K562 (cell line): ENCODE measurements at regions not wholly inside any gene's neighbourhood (a gene's known extent, or its start where the extent isn't known, plus 50 kb on each side); places are given as distances from the start of the nearest gene placed in this dataset.

ENCODE experiments used
- CHD1 ChIP-seq: fragments of 200-600 bp; sonication (generic); IDR thresholded peaks from one replicate; pipeline ENCODE4 v1.6.1; 2012; ENCODE audit warnings: mild to moderate bottlenecking, moderate library complexity, low read length, inconsistent platforms
- DPF2 ChIP-seq: fragments of 450-650 bp; IDR thresholded peaks from 2 replicates; pipeline ENCODE4 v1.6.1; 2016
- HDGF ChIP-seq: fragments of 450-650 bp; IDR thresholded peaks from 2 replicates; pipeline ENCODE4 v1.6.1; 2016
- PATZ1 ChIP-seq: fragments of 250-450 bp; sonication (Bioruptor Pico); IDR thresholded peaks from 2 replicates; pipeline ENCODE4 v1.5.0; 2020; ENCODE audit warnings: mild to moderate bottlenecking, borderline replicate concordance
- TAL1 ChIP-seq: fragments of 450-650 bp; IDR thresholded peaks from 2 replicates; pipeline ENCODE4 v1.6.1; 2016; ENCODE audit warnings: mild to moderate bottlenecking
- U2AF2 ChIP-seq: fragments of 200-400 bp; formaldehyde crosslinking; optimal IDR thresholded peaks from 2 replicates; pipeline ENCODE3; 2017; ENCODE audit warnings: low read depth, mild to moderate bottlenecking, low read length
- ZNF146 ChIP-seq: IDR thresholded peaks from one replicate; pipeline ENCODE4 v1.6.1; 2018; ENCODE audit warnings: missing compliant biosample characterization; ENCODE audit not compliant: unreplicated experiment
- ZNF232 ChIP-seq: sonication (generic); formaldehyde crosslinking; IDR thresholded peaks from 2 replicates; pipeline ENCODE4 v1.8.0; 2022; ENCODE audit warnings: mild to moderate bottlenecking, missing genetic modification reagents
- ZNF717 ChIP-seq: fragments of 250-450 bp; sonication (Bioruptor Pico); IDR thresholded peaks from 2 replicates; pipeline ENCODE4 v1.5.0; 2021
- TF ChIP-seq, protein P1 (sequence below): fragments of 250-450 bp; sonication (Bioruptor Pico); IDR thresholded peaks from 2 replicates; pipeline ENCODE4 v1.8.0; 2021; ENCODE audit warnings: moderate library complexity, mild to moderate bottlenecking, inconsistent platforms
- TF ChIP-seq, protein P2 (sequence below): conservative IDR thresholded peaks from 2 replicates; pipeline ENCODE4 v1.6.1; 2011; ENCODE audit warnings: low read depth, mild to moderate bottlenecking, low read length; ENCODE audit not compliant: control insufficient read depth
- TF ChIP-seq, protein P3 (sequence below): fragments of 200-600 bp; sonication (generic); IDR thresholded peaks from one replicate; pipeline ENCODE4 v1.6.1; 2012; ENCODE audit warnings: mild to moderate bottlenecking, low read depth, low read length, inconsistent platforms

DNA sequence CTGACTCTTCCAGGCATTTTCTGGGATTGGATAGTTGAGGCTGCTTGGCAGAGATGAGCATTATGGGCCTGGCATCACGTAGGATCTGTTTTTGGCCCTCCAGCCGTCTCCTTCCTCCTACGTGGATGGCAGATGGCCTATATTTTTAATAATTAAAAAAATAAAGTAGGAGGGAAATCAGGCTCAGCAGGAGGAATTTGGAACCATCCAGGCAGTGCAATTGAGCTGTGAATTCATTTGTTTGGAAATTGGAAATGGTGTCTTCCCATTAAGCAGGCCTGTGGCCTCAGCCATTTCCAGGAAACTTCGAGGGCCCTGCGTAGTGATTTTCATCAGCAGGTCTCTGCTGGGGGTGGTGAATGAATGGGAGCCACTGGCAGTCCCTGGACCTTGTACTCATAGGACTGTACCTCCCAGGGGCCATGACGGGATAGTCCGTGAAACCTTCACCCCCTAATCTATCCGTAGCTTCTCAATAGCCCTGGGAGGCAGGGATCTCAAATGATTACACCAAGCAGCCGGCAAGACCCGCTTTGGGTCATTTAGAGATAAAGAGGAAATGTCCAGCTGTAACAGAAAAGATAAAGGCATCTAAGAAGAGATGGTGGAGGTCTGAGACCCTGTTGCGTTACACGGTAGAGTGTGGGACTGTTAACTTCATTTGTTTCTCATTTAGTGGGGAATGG is 73.1 kb upstream of the TNP1 start (continued):
- TF ChIP-seq, protein P1, sequence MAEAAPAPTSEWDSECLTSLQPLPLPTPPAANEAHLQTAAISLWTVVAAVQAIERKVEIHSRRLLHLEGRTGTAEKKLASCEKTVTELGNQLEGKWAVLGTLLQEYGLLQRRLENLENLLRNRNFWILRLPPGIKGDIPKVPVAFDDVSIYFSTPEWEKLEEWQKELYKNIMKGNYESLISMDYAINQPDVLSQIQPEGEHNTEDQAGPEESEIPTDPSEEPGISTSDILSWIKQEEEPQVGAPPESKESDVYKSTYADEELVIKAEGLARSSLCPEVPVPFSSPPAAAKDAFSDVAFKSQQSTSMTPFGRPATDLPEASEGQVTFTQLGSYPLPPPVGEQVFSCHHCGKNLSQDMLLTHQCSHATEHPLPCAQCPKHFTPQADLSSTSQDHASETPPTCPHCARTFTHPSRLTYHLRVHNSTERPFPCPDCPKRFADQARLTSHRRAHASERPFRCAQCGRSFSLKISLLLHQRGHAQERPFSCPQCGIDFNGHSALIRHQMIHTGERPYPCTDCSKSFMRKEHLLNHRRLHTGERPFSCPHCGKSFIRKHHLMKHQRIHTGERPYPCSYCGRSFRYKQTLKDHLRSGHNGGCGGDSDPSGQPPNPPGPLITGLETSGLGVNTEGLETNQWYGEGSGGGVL (CRISPR knock-in tag), result no peak
- TF ChIP-seq DPF2, result peak; percentile 55
- no peak for TF ChIP-seq U2AF2
- no peak for TF ChIP-seq HDGF
- no peak for TF ChIP-seq ZNF146
- no peak for TF ChIP-seq CHD1
- TF ChIP-seq, protein P2, sequence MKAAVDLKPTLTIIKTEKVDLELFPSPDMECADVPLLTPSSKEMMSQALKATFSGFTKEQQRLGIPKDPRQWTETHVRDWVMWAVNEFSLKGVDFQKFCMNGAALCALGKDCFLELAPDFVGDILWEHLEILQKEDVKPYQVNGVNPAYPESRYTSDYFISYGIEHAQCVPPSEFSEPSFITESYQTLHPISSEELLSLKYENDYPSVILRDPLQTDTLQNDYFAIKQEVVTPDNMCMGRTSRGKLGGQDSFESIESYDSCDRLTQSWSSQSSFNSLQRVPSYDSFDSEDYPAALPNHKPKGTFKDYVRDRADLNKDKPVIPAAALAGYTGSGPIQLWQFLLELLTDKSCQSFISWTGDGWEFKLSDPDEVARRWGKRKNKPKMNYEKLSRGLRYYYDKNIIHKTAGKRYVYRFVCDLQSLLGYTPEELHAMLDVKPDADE, result no peak
- TF ChIP-seq PATZ1 (CRISPR knock-in tag), result no peak
- TF ChIP-seq, protein P3, sequence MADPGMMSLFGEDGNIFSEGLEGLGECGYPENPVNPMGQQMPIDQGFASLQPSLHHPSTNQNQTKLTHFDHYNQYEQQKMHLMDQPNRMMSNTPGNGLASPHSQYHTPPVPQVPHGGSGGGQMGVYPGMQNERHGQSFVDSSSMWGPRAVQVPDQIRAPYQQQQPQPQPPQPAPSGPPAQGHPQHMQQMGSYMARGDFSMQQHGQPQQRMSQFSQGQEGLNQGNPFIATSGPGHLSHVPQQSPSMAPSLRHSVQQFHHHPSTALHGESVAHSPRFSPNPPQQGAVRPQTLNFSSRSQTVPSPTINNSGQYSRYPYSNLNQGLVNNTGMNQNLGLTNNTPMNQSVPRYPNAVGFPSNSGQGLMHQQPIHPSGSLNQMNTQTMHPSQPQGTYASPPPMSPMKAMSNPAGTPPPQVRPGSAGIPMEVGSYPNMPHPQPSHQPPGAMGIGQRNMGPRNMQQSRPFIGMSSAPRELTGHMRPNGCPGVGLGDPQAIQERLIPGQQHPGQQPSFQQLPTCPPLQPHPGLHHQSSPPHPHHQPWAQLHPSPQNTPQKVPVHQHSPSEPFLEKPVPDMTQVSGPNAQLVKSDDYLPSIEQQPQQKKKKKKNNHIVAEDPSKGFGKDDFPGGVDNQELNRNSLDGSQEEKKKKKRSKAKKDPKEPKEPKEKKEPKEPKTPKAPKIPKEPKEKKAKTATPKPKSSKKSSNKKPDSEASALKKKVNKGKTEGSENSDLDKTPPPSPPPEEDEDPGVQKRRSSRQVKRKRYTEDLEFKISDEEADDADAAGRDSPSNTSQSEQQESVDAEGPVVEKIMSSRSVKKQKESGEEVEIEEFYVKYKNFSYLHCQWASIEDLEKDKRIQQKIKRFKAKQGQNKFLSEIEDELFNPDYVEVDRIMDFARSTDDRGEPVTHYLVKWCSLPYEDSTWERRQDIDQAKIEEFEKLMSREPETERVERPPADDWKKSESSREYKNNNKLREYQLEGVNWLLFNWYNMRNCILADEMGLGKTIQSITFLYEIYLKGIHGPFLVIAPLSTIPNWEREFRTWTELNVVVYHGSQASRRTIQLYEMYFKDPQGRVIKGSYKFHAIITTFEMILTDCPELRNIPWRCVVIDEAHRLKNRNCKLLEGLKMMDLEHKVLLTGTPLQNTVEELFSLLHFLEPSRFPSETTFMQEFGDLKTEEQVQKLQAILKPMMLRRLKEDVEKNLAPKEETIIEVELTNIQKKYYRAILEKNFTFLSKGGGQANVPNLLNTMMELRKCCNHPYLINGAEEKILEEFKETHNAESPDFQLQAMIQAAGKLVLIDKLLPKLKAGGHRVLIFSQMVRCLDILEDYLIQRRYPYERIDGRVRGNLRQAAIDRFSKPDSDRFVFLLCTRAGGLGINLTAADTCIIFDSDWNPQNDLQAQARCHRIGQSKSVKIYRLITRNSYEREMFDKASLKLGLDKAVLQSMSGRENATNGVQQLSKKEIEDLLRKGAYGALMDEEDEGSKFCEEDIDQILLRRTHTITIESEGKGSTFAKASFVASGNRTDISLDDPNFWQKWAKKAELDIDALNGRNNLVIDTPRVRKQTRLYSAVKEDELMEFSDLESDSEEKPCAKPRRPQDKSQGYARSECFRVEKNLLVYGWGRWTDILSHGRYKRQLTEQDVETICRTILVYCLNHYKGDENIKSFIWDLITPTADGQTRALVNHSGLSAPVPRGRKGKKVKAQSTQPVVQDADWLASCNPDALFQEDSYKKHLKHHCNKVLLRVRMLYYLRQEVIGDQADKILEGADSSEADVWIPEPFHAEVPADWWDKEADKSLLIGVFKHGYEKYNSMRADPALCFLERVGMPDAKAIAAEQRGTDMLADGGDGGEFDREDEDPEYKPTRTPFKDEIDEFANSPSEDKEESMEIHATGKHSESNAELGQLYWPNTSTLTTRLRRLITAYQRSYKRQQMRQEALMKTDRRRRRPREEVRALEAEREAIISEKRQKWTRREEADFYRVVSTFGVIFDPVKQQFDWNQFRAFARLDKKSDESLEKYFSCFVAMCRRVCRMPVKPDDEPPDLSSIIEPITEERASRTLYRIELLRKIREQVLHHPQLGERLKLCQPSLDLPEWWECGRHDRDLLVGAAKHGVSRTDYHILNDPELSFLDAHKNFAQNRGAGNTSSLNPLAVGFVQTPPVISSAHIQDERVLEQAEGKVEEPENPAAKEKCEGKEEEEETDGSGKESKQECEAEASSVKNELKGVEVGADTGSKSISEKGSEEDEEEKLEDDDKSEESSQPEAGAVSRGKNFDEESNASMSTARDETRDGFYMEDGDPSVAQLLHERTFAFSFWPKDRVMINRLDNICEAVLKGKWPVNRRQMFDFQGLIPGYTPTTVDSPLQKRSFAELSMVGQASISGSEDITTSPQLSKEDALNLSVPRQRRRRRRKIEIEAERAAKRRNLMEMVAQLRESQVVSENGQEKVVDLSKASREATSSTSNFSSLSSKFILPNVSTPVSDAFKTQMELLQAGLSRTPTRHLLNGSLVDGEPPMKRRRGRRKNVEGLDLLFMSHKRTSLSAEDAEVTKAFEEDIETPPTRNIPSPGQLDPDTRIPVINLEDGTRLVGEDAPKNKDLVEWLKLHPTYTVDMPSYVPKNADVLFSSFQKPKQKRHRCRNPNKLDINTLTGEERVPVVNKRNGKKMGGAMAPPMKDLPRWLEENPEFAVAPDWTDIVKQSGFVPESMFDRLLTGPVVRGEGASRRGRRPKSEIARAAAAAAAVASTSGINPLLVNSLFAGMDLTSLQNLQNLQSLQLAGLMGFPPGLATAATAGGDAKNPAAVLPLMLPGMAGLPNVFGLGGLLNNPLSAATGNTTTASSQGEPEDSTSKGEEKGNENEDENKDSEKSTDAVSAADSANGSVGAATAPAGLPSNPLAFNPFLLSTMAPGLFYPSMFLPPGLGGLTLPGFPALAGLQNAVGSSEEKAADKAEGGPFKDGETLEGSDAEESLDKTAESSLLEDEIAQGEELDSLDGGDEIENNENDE, result no peak
- TF ChIP-seq ZNF717, result no peak
- TF ChIP-seq ZNF232, result no peak
- peak; percentile 84 for TF ChIP-seq TAL1
